ENCODE measurements at regions not wholly inside any gene's neighbourhood (a gene's known extent, or its start where the extent isn't known, plus 50 kb on each side); places are given as distances from the start of the nearest gene placed in this dataset.

GRCh38 chr14:32004300-32004699, 72.8 kb upstream of the ARHGAP5 start (continued):
- no peak for TF ChIP-seq CHD7 (IDR thresholded peaks at IDR 0.05; ENCODE audit: insufficient replicate concordance, low read length)
- TF ChIP-seq EZH2 (IDR thresholded peaks at IDR 0.05; ENCODE audit: low read depth, low read length, severe bottlenecking): no peak
- TF ChIP-seq, protein P1, sequence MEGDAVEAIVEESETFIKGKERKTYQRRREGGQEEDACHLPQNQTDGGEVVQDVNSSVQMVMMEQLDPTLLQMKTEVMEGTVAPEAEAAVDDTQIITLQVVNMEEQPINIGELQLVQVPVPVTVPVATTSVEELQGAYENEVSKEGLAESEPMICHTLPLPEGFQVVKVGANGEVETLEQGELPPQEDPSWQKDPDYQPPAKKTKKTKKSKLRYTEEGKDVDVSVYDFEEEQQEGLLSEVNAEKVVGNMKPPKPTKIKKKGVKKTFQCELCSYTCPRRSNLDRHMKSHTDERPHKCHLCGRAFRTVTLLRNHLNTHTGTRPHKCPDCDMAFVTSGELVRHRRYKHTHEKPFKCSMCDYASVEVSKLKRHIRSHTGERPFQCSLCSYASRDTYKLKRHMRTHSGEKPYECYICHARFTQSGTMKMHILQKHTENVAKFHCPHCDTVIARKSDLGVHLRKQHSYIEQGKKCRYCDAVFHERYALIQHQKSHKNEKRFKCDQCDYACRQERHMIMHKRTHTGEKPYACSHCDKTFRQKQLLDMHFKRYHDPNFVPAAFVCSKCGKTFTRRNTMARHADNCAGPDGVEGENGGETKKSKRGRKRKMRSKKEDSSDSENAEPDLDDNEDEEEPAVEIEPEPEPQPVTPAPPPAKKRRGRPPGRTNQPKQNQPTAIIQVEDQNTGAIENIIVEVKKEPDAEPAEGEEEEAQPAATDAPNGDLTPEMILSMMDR (IDR thresholded peaks at IDR 0.05; ENCODE audit: control extremely low read depth in 1 of 3, insufficient read depth in 1 of 3, low read depth in 1 of 3, low read length in 3 of 3): no peak
- no peak for TF ChIP-seq BRCA1 (IDR thresholded peaks at IDR 0.05; ENCODE audit: low read depth, low read length)
- TF ChIP-seq GTF2F1 (IDR thresholded peaks at IDR 0.05; ENCODE audit: borderline replicate concordance, low read depth, low read length): no peak
- no peak for TF ChIP-seq TAF1 (IDR thresholded peaks at IDR 0.05; ENCODE audit: low read depth, low read length)
- no peak for TF ChIP-seq CTBP2 (IDR thresholded peaks at IDR 0.05; ENCODE audit: borderline replicate concordance, insufficient read depth, insufficient read length, low read length)
- TF ChIP-seq RFX5 (IDR thresholded peaks at IDR 0.05; ENCODE audit: borderline replicate concordance, low read depth, low read length): no peak
- TF ChIP-seq RXRA (IDR thresholded peaks at IDR 0.05; ENCODE audit: insufficient read depth, low read depth, low read length): no peak

Data from H1 (cell line).